Sigmoid colon (tissue), 6 donors: ENCODE measurements at regions not wholly inside any gene's neighbourhood (a gene's known extent, or its start where the extent isn't known, plus 50 kb on each side); places are given as distances from the start of the nearest gene placed in this dataset.

Experiments used
- DNase-seq: peaks from one replicate; pipeline ENCODE4 v3.0.0-alpha.2; 2019
- H3K27ac ChIP-seq, 4 donors: fragments of 200-600 bp; sonication (generic); one replicate each; pipeline ENCODE4 v1.5.1; 2016 to 2019; ENCODE audit warnings: mild to moderate bottlenecking in 1 of 4
- H3K27me3 ChIP-seq, 3 donors: fragments of 200-600 bp; sonication (generic); one replicate each; pipeline ENCODE4 v1.5.1; 2019; ENCODE audit warnings: mild to moderate bottlenecking in 1 of 3
- H3K36me3 ChIP-seq, 4 donors: fragments of 200-600 bp; sonication (generic); one replicate each; pipeline ENCODE4 v1.5.1; 2016 to 2019
- H3K4me1 ChIP-seq, 4 donors: fragments of 200-600 bp; sonication (generic); one replicate each; pipeline ENCODE4 v1.5.1; 2017 to 2019
- H3K4me3 ChIP-seq, 4 donors: fragments of 200-600 bp; sonication (generic); one replicate each; pipeline ENCODE4 v1.5.1; 2017 to 2019; ENCODE audit warnings: mild to moderate bottlenecking in 2 of 4, moderate library complexity in 1 of 4
- H3K9me3 ChIP-seq, 4 donors: fragments of 200-600 bp in 3 of 4; sonication (generic) in 3 of 4; one replicate each; pipeline versions ENCODE4 v1.5.1 to v1.6.1; 2013 to 2019
- EP300 ChIP-seq, 4 donors: sonication (generic); formaldehyde crosslinking; IDR thresholded peaks; one replicate each; pipeline ENCODE4 v1.6.1; 2017; ENCODE audit warnings: antibody characterized with exemption in 4 of 4
- POLR2A ChIP-seq, 2 donors: fragments of 450-650 bp; IDR thresholded peaks; one replicate each; pipeline ENCODE4 v1.6.1; 2016; ENCODE audit warnings: antibody characterized with exemption in 2 of 2, mild to moderate bottlenecking in 2 of 2, moderate library complexity in 2 of 2
- POLR2AphosphoS5 ChIP-seq, 4 donors: sonication (generic); formaldehyde crosslinking; IDR thresholded peaks; one replicate each; pipeline ENCODE4 v1.6.1; 2017; ENCODE audit warnings: antibody characterized with exemption in 4 of 4
- WGBS, 2 donors: extraction: QIAGEN DNeasy Blood & Tissue Kit; methylation state at CpG; one replicate each; pipeline ENCODE4 v1.1.7; 2013; 5-methylcytosine and 5-hydroxymethylcytosine counted together
- intact Hi-C: fragments of 100-400 bp; cut with DNase I; formaldehyde crosslinking; loops from one replicate; pipeline ENCODE4 v1.15.1; 2023
- TF ChIP-seq, protein P1 (sequence below), 4 experiments: fragments of 450-650 bp in 3 of 4; fragments of 200-600 bp in 1 of 4; IDR thresholded peaks; one replicate each; pipeline ENCODE4 v1.5.1; 2016 to 2019; ENCODE audit warnings: antibody characterized with exemption in 4 of 4, mild to moderate bottlenecking in 3 of 4, moderate library complexity in 2 of 4
- donor health status: healthy with polysubstance abuse.
- donor health status: healthy.

DNA sequence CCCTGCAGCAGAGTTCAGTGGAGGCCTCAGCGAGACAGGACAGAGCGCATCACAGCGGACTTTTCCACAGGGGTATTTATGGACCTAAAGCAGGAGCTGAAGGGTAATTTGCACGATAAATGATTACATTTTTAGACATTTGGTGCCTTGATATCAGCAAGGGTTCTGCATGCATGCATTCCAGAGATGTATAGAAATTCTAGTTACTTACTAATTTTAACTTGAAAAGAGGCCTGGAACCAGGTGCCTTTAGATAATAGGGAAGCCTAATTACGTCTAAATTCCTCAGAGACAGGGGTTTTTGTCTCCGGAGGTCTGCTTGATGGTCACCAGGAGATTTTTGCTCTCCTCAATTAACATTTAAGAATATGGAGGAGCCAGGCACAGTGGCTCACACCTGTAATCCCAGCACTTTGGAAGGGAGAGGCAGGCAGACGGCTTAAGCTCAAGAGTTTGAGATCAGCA, 79.8 kb upstream of the MFGE8 start:
- H3K4me3 ChIP-seq: no peak overlapping the region
- H3K36me3 ChIP-seq: no peaks in the 10 kb centered on the region
- H3K27ac ChIP-seq: no peak overlapping the region
- no peak for DNase-seq
- intact Hi-C loops: no loop called here
- H3K4me1 ChIP-seq: peaks cover 0 to 5% (median 0%) of the 10 kb centered on the region in 4 donors
- no peaks in the 10 kb centered on the region for H3K27me3 ChIP-seq
- H3K9me3 ChIP-seq: no peaks in the 10 kb centered on the region
- TF ChIP-seq, protein P1, sequence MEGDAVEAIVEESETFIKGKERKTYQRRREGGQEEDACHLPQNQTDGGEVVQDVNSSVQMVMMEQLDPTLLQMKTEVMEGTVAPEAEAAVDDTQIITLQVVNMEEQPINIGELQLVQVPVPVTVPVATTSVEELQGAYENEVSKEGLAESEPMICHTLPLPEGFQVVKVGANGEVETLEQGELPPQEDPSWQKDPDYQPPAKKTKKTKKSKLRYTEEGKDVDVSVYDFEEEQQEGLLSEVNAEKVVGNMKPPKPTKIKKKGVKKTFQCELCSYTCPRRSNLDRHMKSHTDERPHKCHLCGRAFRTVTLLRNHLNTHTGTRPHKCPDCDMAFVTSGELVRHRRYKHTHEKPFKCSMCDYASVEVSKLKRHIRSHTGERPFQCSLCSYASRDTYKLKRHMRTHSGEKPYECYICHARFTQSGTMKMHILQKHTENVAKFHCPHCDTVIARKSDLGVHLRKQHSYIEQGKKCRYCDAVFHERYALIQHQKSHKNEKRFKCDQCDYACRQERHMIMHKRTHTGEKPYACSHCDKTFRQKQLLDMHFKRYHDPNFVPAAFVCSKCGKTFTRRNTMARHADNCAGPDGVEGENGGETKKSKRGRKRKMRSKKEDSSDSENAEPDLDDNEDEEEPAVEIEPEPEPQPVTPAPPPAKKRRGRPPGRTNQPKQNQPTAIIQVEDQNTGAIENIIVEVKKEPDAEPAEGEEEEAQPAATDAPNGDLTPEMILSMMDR (IDR thresholded peaks at IDR 0.05): no peak
- TF ChIP-seq POLR2AphosphoS5 (IDR thresholded peaks at IDR 0.05) (no peak), POLR2A (IDR thresholded peaks at IDR 0.05) (no peak), EP300 (IDR thresholded peaks at IDR 0.05) (no peak)
- 83 to 88% methylated on average over 7 of the region's 7 CpGs for WGBS, 2 donors

DNA sequence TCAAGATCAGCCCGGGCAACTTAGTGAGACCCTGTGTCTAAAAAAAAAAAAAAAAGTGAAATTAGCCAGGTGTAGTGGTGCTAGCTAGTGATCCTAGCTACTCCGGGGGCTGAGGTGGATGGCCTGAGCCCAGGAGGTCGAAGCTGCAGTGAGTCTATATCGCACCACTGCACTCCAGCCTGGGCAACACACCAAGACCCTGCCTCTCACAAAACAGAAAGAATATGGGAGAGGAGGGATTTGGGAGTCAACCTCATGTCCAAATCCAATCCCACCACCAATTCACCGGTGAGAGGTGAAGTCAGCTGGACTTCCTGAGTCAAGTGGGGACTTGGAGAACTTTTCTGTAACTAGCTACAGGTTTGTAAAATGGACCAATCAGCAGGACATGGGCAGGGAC, 80.5 kb upstream of the MFGE8 start:
- intact Hi-C loops: no loop called here
- WGBS, 2 donors: 86 to 89% methylated on average over 5 of the region's 5 CpGs
- no peaks in the 10 kb centered on the region for H3K36me3 ChIP-seq
- H3K27me3 ChIP-seq: no peaks in the 10 kb centered on the region
- no peaks in the 10 kb centered on the region for H3K9me3 ChIP-seq
- H3K4me1 ChIP-seq: peaks cover 0 to 5% (median 0%) of the 10 kb centered on the region in 4 donors
- no peak overlapping the region for H3K4me3 ChIP-seq
- TF ChIP-seq, protein P1 (IDR thresholded peaks at IDR 0.05): no peak
- TF ChIP-seq POLR2A (IDR thresholded peaks at IDR 0.05) (no peak), POLR2AphosphoS5 (IDR thresholded peaks at IDR 0.05) (no peak), EP300 (IDR thresholded peaks at IDR 0.05) (no peak)
- H3K27ac ChIP-seq: no peak overlapping the region
- DNase-seq: no peak

DNA sequence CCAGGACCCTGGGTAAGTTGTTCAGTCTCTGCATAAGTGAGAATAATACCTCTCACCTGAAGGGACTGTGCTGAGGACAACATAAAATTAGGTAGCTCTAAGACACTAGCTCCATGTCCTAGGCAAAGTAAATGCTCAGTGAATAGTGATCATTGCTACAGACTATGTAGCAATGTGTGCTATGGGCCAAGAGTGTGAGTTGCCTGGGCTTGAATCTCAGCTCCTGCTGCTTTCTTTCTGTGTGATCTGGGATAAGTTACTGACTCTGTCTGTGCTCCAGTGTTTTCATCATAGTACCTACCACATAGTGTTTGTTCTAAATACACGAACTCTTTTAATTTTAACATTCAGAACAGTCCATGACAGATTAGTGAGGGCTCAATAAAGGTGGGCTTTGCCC, 81.1 kb upstream of the MFGE8 start:
- 85 to 90% methylated on average over 1 of the region's 1 CpG for WGBS, 2 donors
- Histone ChIP-seq H3K36me3 (no peaks in the 10 kb centered on the region), H3K4me1 (peaks cover 0 to 4% (median 0%) of the 10 kb centered on the region in 4 donors), H3K4me3 (no peak overlapping the region), H3K9me3 (no peaks in the 10 kb centered on the region), H3K27ac (no peak overlapping the region), H3K27me3 (no peaks in the 10 kb centered on the region)
- no peak for DNase-seq
- TF ChIP-seq, protein P1 (IDR thresholded peaks at IDR 0.05): no peak
- no peak for TF ChIP-seq EP300 (IDR thresholded peaks at IDR 0.05)
- TF ChIP-seq POLR2A (IDR thresholded peaks at IDR 0.05): no peak
- TF ChIP-seq POLR2AphosphoS5 (IDR thresholded peaks at IDR 0.05): no peak
- intact Hi-C loops: no loop called here

DNA sequence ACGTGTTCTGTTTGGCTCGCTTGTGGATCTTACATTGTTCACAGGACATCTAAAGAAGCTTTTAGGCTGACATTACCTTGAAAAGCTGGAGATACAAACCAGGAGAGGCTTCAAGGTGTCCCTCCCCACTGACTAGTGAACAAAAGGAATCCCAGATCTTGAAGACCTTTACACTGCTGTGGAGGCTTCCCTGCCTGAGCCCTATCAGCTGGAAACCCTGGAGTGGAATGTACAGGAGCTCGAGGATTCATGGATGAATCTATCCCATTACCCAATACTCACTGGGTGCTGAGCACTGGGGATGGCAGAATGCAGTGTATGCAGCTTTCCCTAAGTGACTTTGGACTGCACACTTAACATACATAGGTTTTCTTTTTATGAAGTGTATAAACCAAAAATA, 82.3 kb upstream of the MFGE8 start:
- TF ChIP-seq, protein P1 (IDR thresholded peaks at IDR 0.05): no peak
- TF ChIP-seq POLR2AphosphoS5 (IDR thresholded peaks at IDR 0.05) (no peak), POLR2A (IDR thresholded peaks at IDR 0.05) (no peak), EP300 (IDR thresholded peaks at IDR 0.05) (no peak)
- Histone ChIP-seq H3K4me3 (no peak overlapping the region), H3K4me1 (no peaks in the 10 kb centered on the region), H3K27me3 (no peaks in the 10 kb centered on the region), H3K36me3 (no peaks in the 10 kb centered on the region), H3K9me3 (no peaks in the 10 kb centered on the region), H3K27ac (no peak overlapping the region)
- DNase-seq: no peak
- intact Hi-C loops: no loop called here
- 56 to 74% methylated on average over 3 of the region's 3 CpGs for WGBS, 2 donors

DNA sequence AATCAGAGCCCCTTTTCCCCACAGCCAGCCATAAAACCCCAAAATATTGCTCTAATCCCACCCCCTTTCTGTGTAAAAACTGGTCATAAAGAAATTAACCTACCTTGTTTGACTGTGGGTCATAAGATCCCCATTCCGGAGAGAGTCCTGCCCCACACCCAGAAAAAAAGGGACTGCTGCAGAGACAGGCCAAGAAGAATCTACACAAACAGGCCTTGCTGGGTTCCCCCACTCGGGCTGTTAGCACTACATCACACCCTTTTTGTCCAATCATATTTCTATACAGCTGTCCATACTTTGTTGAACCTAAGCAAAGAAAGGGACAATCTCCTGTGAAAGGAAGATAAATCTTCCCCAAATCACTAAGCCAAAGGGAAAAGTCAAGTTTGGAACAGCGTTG, 84.4 kb upstream of the MFGE8 start:
- TF ChIP-seq, protein P1 (IDR thresholded peaks at IDR 0.05): no peak
- TF ChIP-seq POLR2A (IDR thresholded peaks at IDR 0.05): no peak
- TF ChIP-seq EP300 (IDR thresholded peaks at IDR 0.05): no peak
- WGBS, 2 donors: 63 to 75% methylated on average over 3 of the region's 3 CpGs

More for the DNA sequence above, 84.4 kb upstream of the MFGE8 start:
- no peaks in the 10 kb centered on the region for H3K9me3 ChIP-seq
- no peaks in the 10 kb centered on the region for H3K27me3 ChIP-seq
- intact Hi-C loops: no loop called here
- no peaks in the 10 kb centered on the region for H3K36me3 ChIP-seq
- DNase-seq: no peak
- H3K27ac ChIP-seq: no peak overlapping the region
- H3K4me1 ChIP-seq: no peaks in the 10 kb centered on the region
- no peak overlapping the region for H3K4me3 ChIP-seq
